Islet of Langerhans (tissue), 1 donor: ENCODE measurements at regions not wholly inside any gene's neighbourhood (a gene's known extent, or its start where the extent isn't known, plus 50 kb on each side); places are given as distances from the start of the nearest gene placed in this dataset.

Experiments
- FAIRE-seq: peaks from one replicate; lab custom pipeline; 2011; peaks lifted over from hg19 to GRCh38; lab: Jason Lieb, UNC

GRCh38 chr1:29677028-29678024 is 441.0 kb downstream of the PTPRU start:
- FAIRE-seq: no peak

- FAIRE-seq: no peak
Observed at GRCh38 chr1:29676496-29676895, 440.2 kb downstream of the PTPRU start.

- no peak for FAIRE-seq
Observed at GRCh38 chr1:29675481-29676263, 439.4 kb downstream of the PTPRU start.

GRCh38 chr1:29674627-29675326 is 438.5 kb downstream of the PTPRU start:
- FAIRE-seq: no peak

- no peak for FAIRE-seq
Observed at GRCh38 chr1:29673669-29674626, 437.6 kb downstream of the PTPRU start.

- no peak for FAIRE-seq
Observed at GRCh38 chr1:29673228-29673500, 436.8 kb downstream of the PTPRU start.

- no peak for FAIRE-seq
Observed at GRCh38 chr1:29672416-29673227, 436.3 kb downstream of the PTPRU start.

- FAIRE-seq: no peak
Observed at GRCh38 chr1:29671446-29672356, 435.4 kb downstream of the PTPRU start.

- no peak for FAIRE-seq
Observed at GRCh38 chr1:29670752-29671151, 434.4 kb downstream of the PTPRU start.

- FAIRE-seq: no peak
Observed at GRCh38 chr1:29669912-29670311, 433.6 kb downstream of the PTPRU start.

GRCh38 chr1:29669158-29669871 is 433.0 kb downstream of the PTPRU start:
- FAIRE-seq: no peak

- no peak for FAIRE-seq
Observed at GRCh38 chr1:29668551-29669157, 432.3 kb downstream of the PTPRU start.

- no peak for FAIRE-seq
Observed at GRCh38 chr1:29667951-29668350, 431.6 kb downstream of the PTPRU start.

- FAIRE-seq: no peak
Observed at GRCh38 chr1:29664711-29665110, 428.4 kb downstream of the PTPRU start.

GRCh38 chr1:29658688-29659087 is 422.4 kb downstream of the PTPRU start:
- FAIRE-seq: no peak

GRCh38 chr1:29657816-29658215 is 421.5 kb downstream of the PTPRU start:
- no peak for FAIRE-seq

- no peak for FAIRE-seq
Observed at GRCh38 chr1:29655945-29656850, 419.9 kb downstream of the PTPRU start.
